Mesenchymal stem cell (in vitro differentiated cells and primary cell): ENCODE measurements at regions not wholly inside any gene's neighbourhood (a gene's known extent, or its start where the extent isn't known, plus 50 kb on each side); places are given as distances from the start of the nearest gene placed in this dataset.

Experiments used
- DNase-seq: peaks from one replicate; pipeline ENCODE4 v3.0.0-alpha.2; 2013
- H2AFZ ChIP-seq: one replicate; pipeline ENCODE4 v1.6.1; 2013; ENCODE audit warnings: low read depth, mild to moderate bottlenecking, control low read depth, inconsistent platforms, low read length, moderate library complexity
- H2AK5ac ChIP-seq: 2 replicates; pipeline ENCODE4 v1.6.1; 2013; ENCODE audit warnings: low read length, moderate library complexity, mild to moderate bottlenecking, inconsistent platforms; ENCODE audit not compliant: severe bottlenecking
- H2BK120ac ChIP-seq: one replicate; pipeline ENCODE4 v1.6.1; 2013; ENCODE audit warnings: low read depth, mild to moderate bottlenecking, inconsistent platforms, low read length, moderate library complexity
- H2BK12ac ChIP-seq, 2 experiments: one replicate each; pipeline ENCODE4 v1.6.1; 2013; ENCODE audit warnings: inconsistent platforms in 2 of 2, low read length in 2 of 2, mild to moderate bottlenecking in 2 of 2, moderate library complexity in 2 of 2, control low read depth in 1 of 2
- H2BK15ac ChIP-seq: one replicate; pipeline ENCODE4 v1.6.1; 2013; ENCODE audit warnings: mild to moderate bottlenecking, low read depth, inconsistent platforms; ENCODE audit not compliant: poor library complexity, severe bottlenecking
- H2BK5ac ChIP-seq: 2 replicates; pipeline ENCODE4 v1.6.1; 2013; ENCODE audit warnings: low read depth, mild to moderate bottlenecking, low read length, control low read depth, inconsistent platforms; ENCODE audit not compliant: poor library complexity, severe bottlenecking
- H3K14ac ChIP-seq, 2 experiments: one replicate each; pipeline ENCODE4 v1.6.1; 2013; ENCODE audit warnings: inconsistent platforms in 2 of 2, low read length in 2 of 2, control low read depth in 1 of 2, mild to moderate bottlenecking in 1 of 2, moderate library complexity in 1 of 2
- H3K18ac ChIP-seq, 2 experiments: one replicate each; pipeline ENCODE4 v1.6.1; 2013; ENCODE audit warnings: inconsistent platforms in 2 of 2, low read length in 2 of 2, control low read depth in 1 of 2, low read depth in 1 of 2, mild to moderate bottlenecking in 1 of 2
- H3K23ac ChIP-seq, 2 experiments: one replicate each; pipeline ENCODE4 v1.6.1; 2013; ENCODE audit warnings: inconsistent platforms in 2 of 2, low read length in 2 of 2, mild to moderate bottlenecking in 2 of 2, moderate library complexity in 2 of 2, control low read depth in 1 of 2
- H3K27ac ChIP-seq: 2 replicates; pipeline ENCODE4 v1.5.1; 2013; ENCODE audit warnings: mild to moderate bottlenecking, moderate library complexity, low read length, control low read depth, inconsistent platforms; ENCODE audit not compliant: poor library complexity, severe bottlenecking
- H3K27me3 ChIP-seq, 2 experiments: 2 replicates each; pipeline versions ENCODE4 v1.6.1 to v1.7.0; 2013; ENCODE audit warnings: low read length in 2 of 2, mild to moderate bottlenecking in 2 of 2, moderate library complexity in 2 of 2, control low read depth in 1 of 2, inconsistent platforms in 1 of 2; ENCODE audit not compliant: control insufficient read depth in 1 of 2, insufficient read depth in 1 of 2
- H3K36me3 ChIP-seq, 2 experiments: 2 replicates each; pipeline versions ENCODE4 v1.6.1 to v1.7.0; 2013; ENCODE audit warnings: low read length in 2 of 2, control low read depth in 1 of 2, inconsistent platforms in 1 of 2, low read depth in 1 of 2, mild to moderate bottlenecking in 1 of 2; ENCODE audit not compliant: insufficient read depth in 2 of 2, control insufficient read depth in 1 of 2
- H3K4ac ChIP-seq, 2 experiments: one replicate each; pipeline ENCODE4 v1.6.1; 2013; ENCODE audit warnings: inconsistent platforms in 2 of 2, low read length in 2 of 2, mild to moderate bottlenecking in 2 of 2, moderate library complexity in 2 of 2, control low read depth in 1 of 2, low read depth in 1 of 2
- H3K4me1 ChIP-seq: 2 replicates; pipeline ENCODE4 v1.6.1; 2013; ENCODE audit warnings: low read depth, low read length, control low read depth; ENCODE audit not compliant: control insufficient read depth, insufficient read depth
- H3K4me2 ChIP-seq: 2 replicates; pipeline ENCODE4 v1.6.1; 2013; ENCODE audit warnings: low read length, mild to moderate bottlenecking, inconsistent platforms; ENCODE audit not compliant: poor library complexity, severe bottlenecking
- H3K4me3 ChIP-seq, 2 experiments: 2 replicates each; pipeline versions ENCODE4 v1.5.1 to v1.7.0; 2013; ENCODE audit warnings: low read length in 2 of 2, mild to moderate bottlenecking in 2 of 2, control low read depth in 1 of 2, low read depth in 1 of 2; ENCODE audit not compliant: insufficient read depth in 1 of 2
- H3K79me1 ChIP-seq: replicated peaks from 2 replicates; pipeline ENCODE4 v1.6.1; 2013; ENCODE audit warnings: mild to moderate bottlenecking, control low read depth, low read length, inconsistent platforms; ENCODE audit not compliant: poor library complexity, severe bottlenecking
- H3K9ac ChIP-seq: 2 replicates; pipeline ENCODE4 v1.7.0; 2013; ENCODE audit warnings: mild to moderate bottlenecking, low read length, moderate library complexity
- H3K9me3 ChIP-seq: 2 replicates; pipeline ENCODE4 v1.7.0; 2013; ENCODE audit warnings: mild to moderate bottlenecking, low read length; ENCODE audit not compliant: control insufficient read depth
- H4K8ac ChIP-seq: one replicate; pipeline ENCODE4 v1.6.1; 2013; ENCODE audit warnings: inconsistent platforms, mild to moderate bottlenecking, low read length, moderate library complexity
- H4K91ac ChIP-seq: one replicate; pipeline ENCODE4 v1.6.1; 2013; ENCODE audit warnings: mild to moderate bottlenecking, low read length, inconsistent platforms
- WGBS: methylation state at CpG from one replicate; pipeline ENCODE4 v1.1.7; 2013; ENCODE audit warnings: mixed read lengths; 5-methylcytosine and 5-hydroxymethylcytosine counted together

DNA sequence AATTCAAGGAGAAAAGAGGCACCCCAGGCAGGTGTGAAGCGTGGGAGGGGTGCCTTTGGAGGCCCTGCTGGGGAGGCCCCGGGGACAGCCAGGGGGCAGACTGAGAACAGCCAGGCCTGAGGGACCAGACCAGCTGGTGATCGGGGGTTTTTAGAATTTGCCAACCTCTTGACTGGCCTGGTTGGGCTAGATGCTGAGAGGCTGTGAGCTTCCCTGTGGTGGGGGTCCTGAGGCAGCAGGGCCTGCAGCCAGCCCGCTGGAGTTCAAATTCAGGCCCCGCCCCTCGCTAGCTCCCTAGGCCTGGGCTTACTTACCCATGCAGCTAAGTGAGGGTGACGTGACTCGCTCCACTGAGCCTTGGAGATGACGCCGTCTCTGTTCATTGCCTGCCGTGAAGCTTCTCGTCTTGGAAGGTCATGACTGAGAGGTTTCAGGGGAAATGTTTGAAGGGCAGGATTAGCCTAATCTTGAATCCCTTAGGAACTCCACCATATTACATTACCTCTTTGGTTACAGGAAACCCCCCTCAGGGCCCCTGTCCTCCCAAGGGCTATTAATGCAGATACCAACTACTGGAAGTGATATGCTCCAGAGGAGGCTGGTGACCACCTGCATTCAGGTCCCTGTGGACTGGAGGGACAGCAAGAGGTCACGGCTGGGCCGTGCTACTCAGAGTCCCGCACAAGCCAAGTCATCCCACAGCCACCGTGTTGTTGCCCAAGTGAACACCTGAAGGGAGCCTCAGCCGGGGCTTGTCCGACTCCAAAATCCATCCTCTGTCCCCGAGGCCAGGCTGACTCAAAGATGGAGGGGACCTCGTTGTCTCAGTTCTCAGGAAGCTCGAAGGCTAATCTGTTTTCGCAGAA lies 73.9 kb upstream of the DUSP22 start:
- Histone ChIP-seq H2BK120ac (no peak overlapping the region), H2BK12ac (no peak overlapping the region), H3K4me1 (peaks cover 19% of the 10 kb centered on the region), H3K36me3 (no peaks in the 10 kb centered on the region), H3K9ac (no peak overlapping the region), H3K4me2 (no peak overlapping the region), H3K18ac (no peak overlapping the region), H3K4me3 (no peak overlapping the region), H4K91ac (no peak overlapping the region), H4K8ac (no peak overlapping the region), H3K14ac (no peak overlapping the region), H3K4ac (no peak overlapping the region), H3K27me3 (peaks cover 0 to 7% of the 10 kb centered on the region in 2 experiments), H2AFZ (no peak overlapping the region), H3K23ac (no peak overlapping the region), H2BK15ac (no peak overlapping the region), H2AK5ac (no peak overlapping the region), H2BK5ac (no peak overlapping the region), H3K9me3 (no peaks in the 10 kb centered on the region), H3K79me1 (no peaks in the 10 kb centered on the region), H3K27ac (no peak overlapping the region)
- no peak for DNase-seq
- 86% methylated on average over 19 of the region's 22 CpGs for WGBS

DNA sequence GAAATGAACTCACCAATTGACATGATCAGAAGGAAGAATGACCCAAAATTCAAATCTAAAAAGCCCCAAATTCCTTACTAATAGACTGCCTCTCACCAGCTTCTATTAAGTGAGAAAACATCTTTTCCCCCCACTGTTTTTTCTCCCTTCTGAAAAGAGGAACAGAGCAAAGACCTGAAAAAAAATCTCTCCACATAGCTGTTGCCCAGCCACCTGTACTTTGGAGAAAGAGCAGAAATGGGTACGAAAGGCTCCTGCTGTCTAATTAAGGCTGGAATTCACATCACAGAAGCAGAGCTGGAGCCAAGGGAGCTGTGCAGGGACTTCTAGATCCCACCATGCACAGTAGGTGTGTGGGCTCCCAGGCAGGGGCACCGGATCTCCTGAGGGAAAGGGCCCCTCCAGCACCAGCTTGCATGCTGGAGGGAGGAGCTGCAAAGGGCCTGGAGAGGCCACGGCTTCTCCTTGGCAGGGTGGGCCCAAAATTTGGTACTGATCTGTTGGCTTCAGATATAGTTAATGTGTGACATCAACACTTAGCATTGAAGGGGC lies 73.2 kb upstream of the DUSP22 start:
- Histone ChIP-seq H3K4ac (no peak overlapping the region), H3K79me1 (no peaks in the 10 kb centered on the region), H2BK5ac (no peak overlapping the region), H3K9me3 (no peaks in the 10 kb centered on the region), H2BK120ac (no peak overlapping the region), H3K4me2 (no peak overlapping the region), H3K18ac (no peak overlapping the region), H2AFZ (no peak overlapping the region), H2BK12ac (no peak overlapping the region), H3K9ac (no peak overlapping the region), H3K14ac (no peak overlapping the region), H4K91ac (no peak overlapping the region), H3K36me3 (no peaks in the 10 kb centered on the region), H2AK5ac (no peak overlapping the region), H3K4me3 (no peak overlapping the region), H3K27me3 (peaks cover 0 to 7% of the 10 kb centered on the region in 2 experiments), H4K8ac (no peak overlapping the region), H3K4me1 (peaks cover 22% of the 10 kb centered on the region), H2BK15ac (no peak overlapping the region), H3K27ac (no peak overlapping the region), H3K23ac (no peak overlapping the region)
- no peak for DNase-seq
- WGBS, result 100% methylated on average over 2 of the region's 3 CpGs

DNA sequence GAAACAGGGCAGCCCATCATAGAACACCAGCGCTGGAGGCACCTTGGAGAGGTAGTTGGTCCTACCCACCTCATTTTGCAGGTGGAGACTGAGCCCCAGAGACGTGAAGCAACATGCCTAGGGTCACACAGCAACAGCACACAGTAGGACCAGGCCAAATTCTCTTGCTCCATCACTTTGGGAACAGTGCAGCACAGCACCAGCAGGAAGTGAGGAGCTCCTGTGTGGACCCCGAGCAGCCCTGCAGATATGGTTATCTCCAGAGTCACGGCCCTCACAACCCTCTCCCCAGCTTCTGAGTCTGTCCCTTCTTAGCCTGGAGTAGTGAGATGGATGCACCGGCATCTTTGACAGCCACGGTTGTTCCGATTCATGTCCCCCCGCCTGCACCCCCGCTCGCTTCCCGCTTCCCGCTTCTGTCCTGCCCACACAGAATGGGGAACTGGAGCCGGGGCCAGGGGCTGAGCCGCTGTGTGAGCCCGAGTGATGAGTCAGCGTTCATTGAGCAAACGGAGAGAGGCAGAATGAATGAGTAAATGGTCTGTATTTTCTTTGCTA lies 72.6 kb upstream of the DUSP22 start:
- Histone ChIP-seq H2BK120ac (no peak overlapping the region), H3K4me2 (peak overlapping the region; percentile 53), H3K4ac (no peak overlapping the region), H2BK15ac (no peak overlapping the region), H3K27ac (no peak overlapping the region), H2BK5ac (no peak overlapping the region), H4K8ac (no peak overlapping the region), H3K36me3 (no peaks in the 10 kb centered on the region), H2AK5ac (no peak overlapping the region), H2BK12ac (no peak overlapping the region), H2AFZ (no peak overlapping the region), H4K91ac (no peak overlapping the region), H3K9me3 (no peaks in the 10 kb centered on the region), H3K4me3 (no peak overlapping the region), H3K9ac (no peak overlapping the region), H3K27me3 (peaks cover 0 to 7% of the 10 kb centered on the region in 2 experiments), H3K18ac (no peak overlapping the region), H3K4me1 (peaks cover 22% of the 10 kb centered on the region), H3K23ac (no peak overlapping the region), H3K14ac (no peak overlapping the region), H3K79me1 (no peaks in the 10 kb centered on the region)
- WGBS, result 63% methylated on average over 11 of the region's 17 CpGs
- DNase-seq, result peak; percentile 61

DNA sequence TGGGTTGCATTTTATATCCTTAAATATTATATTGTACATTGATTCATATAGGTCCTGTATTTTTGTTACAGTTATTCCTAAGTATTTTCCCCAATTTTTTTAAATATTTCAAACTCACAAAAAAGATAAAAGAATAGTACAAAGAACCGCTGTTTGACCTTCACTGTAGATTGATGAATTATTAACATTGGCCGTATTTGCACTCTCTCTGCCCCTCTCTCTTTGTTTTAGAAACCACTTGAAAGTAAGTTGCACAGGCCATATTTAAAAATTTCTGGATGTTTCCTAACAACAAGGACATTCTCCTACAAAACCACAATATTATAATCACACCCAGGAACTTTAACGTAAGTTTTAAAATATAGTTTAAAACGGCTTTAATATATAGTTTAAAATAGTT lies 72.0 kb upstream of the DUSP22 start:
- Histone ChIP-seq H3K9me3 (no peaks in the 10 kb centered on the region), H3K4ac (no peak overlapping the region), H3K4me3 (no peak overlapping the region), H3K23ac (no peak overlapping the region), H3K27ac (no peak overlapping the region), H3K36me3 (no peaks in the 10 kb centered on the region), H3K27me3 (peaks cover 0 to 7% of the 10 kb centered on the region in 2 experiments), H2BK15ac (no peak overlapping the region), H3K4me1 (peaks cover 22% of the 10 kb centered on the region), H3K14ac (no peak overlapping the region), H2BK120ac (no peak overlapping the region), H3K18ac (no peak overlapping the region), H2BK5ac (no peak overlapping the region), H4K91ac (no peak overlapping the region), H2BK12ac (no peak overlapping the region), H3K9ac (no peak overlapping the region), H2AFZ (no peak overlapping the region), H4K8ac (no peak overlapping the region), H2AK5ac (no peak overlapping the region), H3K4me2 (no peak overlapping the region), H3K79me1 (no peaks in the 10 kb centered on the region)
- DNase-seq, result no peak
- WGBS, result 79% methylated on average over 2 of the region's 4 CpGs
